ENCODE measurements at regions not wholly inside any gene's neighbourhood (a gene's known extent, or its start where the extent isn't known, plus 50 kb on each side); places are given as distances from the start of the nearest gene placed in this dataset.

- H3K27me3 ChIP-seq (ENCODE audit: control insufficient read depth in 1 of 2, insufficient read depth in 2 of 2, low read length in 2 of 2) = peaks cover 0 to 2% of the 10 kb centered on the region in 2 experiments; a peak in 1 of 5 replicates
- ChIA-PET POLR2A (no interaction called here), CTCF (ENCODE audit: low intra/inter-chr PET ratio, low total read pairs) (no interaction called here)
- intact Hi-C loops (cut with micrococcal nuclease; ENCODE audit: unreplicated experiment) (no loop called here), in situ Hi-C loops (cut with HindIII; ENCODE audit: extremely low pct_ligation_motif_present, low pct_unique_long_range_greater_than_20kb) (loop anchor here (25.0 kb wide), 2 partner anchors 458 to 633 kb away; partner anchors contain the start of gene RB1)
- H3K4me1 ChIP-seq (ENCODE audit: insufficient read depth, low read length) = no peaks in the 10 kb centered on the region
- H3K79me2 ChIP-seq (ENCODE audit: insufficient read depth, low read length) = no peaks in the 10 kb centered on the region
- 0% methylated on average over 1 of the region's 1 CpG for WGBS (ENCODE audit: low lambda C conversion rate)
- no peak for ATAC-seq
- BruUV-seq (replicated peaks) = no TSS peak
- DNase-seq (ENCODE audit: low spot score) = no peak
- H3K4me3 ChIP-seq (replicated peaks in 1 of 3; ENCODE audit: insufficient read depth in 1 of 3, low read depth in 2 of 3, low read length in 3 of 3) = no peak overlapping the region
- TF ChIP-seq RFX1 (IDR thresholded peaks at IDR 0.05) = no peak
- no peak for TF ChIP-seq ZNF180 (CRISPR knock-in tag; IDR thresholded peaks at IDR 0.05; ENCODE audit: borderline replicate concordance, low read depth)
- TF ChIP-seq ZBTB40 (IDR thresholded peaks at IDR 0.05) = no peak
- no peak for TF ChIP-seq ZBTB40 (CRISPR knock-in tag; IDR thresholded peaks at IDR 0.05)
- no peak overlapping the region for H3K4me2 ChIP-seq (ENCODE audit: low read depth, low read length)
- no peak overlapping the region for H3K27ac ChIP-seq (ENCODE audit: extremely low read length, insufficient read depth, low read length)
- no peaks in the 10 kb centered on the region for H4K20me1 ChIP-seq (ENCODE audit: insufficient read depth, low read length)
- H2AFZ ChIP-seq (ENCODE audit: low read length) = no peak overlapping the region
- no peak overlapping the region for H3K9ac ChIP-seq (ENCODE audit: insufficient read depth, low read depth, low read length)
- FAIRE-seq = no peak
- H3K36me3 ChIP-seq (replicated peaks in 1 of 2; ENCODE audit: control insufficient read depth in 1 of 2, insufficient read depth in 2 of 2, low read length in 2 of 2) = no peaks in the 10 kb centered on the region
- H3K9me3 ChIP-seq (ENCODE audit: low read length) = peaks cover 6% of the 10 kb centered on the region; the same call in 1 of the 2 replicates
These were observed 116.6 kb downstream of the CYSLTR2 start for GRCh38 chr13:48770372-48770771.

Data from HepG2 (cell line).